Chondrocyte (in vitro differentiated cells): ENCODE measurements at regions not wholly inside any gene's neighbourhood (a gene's known extent, or its start where the extent isn't known, plus 50 kb on each side); places are given as distances from the start of the nearest gene placed in this dataset.

Experiments used
- DNase-seq: peaks from one replicate; pipeline ENCODE4 v3.0.0; 2021; ENCODE audit warnings: mixed read lengths, low spot score
- H3K27ac Mint-ChIP-seq: one replicate; pipeline ENCODE4 v1.8.0; 2021; ENCODE audit warnings: mild to moderate bottlenecking, moderate library complexity, mixed read lengths; ENCODE audit not compliant: unreplicated experiment
- H3K27me3 Mint-ChIP-seq: 2 replicates; pipeline ENCODE4 v1.8.0; 2021; ENCODE audit warnings: low read depth, mixed read lengths
- H3K36me3 Mint-ChIP-seq: 2 replicates; pipeline ENCODE4 v1.8.0; 2021; ENCODE audit warnings: low read depth, mixed read lengths
- H3K4me1 Mint-ChIP-seq: 2 replicates; pipeline ENCODE4 v1.8.0; 2021; ENCODE audit warnings: low read depth, mild to moderate bottlenecking, mixed read lengths
- H3K4me3 Mint-ChIP-seq: one replicate; pipeline ENCODE4 v1.8.0; 2021; ENCODE audit warnings: mild to moderate bottlenecking, moderate library complexity, mixed read lengths; ENCODE audit not compliant: unreplicated experiment
- H3K9me3 Mint-ChIP-seq: 2 replicates; pipeline ENCODE4 v1.8.0; 2021; ENCODE audit warnings: low read depth, mixed read lengths
- TF ChIP-seq, protein P1 (sequence below): fragments of 200-600 bp; sonication (generic); IDR thresholded peaks from 2 replicates; pipeline ENCODE4 v1.5.0; 2021; ENCODE audit warnings: antibody characterized with exemption, mild to moderate bottlenecking, moderate library complexity

GRCh38 chr7:17084166-17084475 is 202.3 kb upstream of the AGR3 start:
- Mint-ChIP-seq H3K9me3 (peaks cover 10% of the 10 kb centered on the region), H3K27me3 (no peaks in the 10 kb centered on the region), H3K4me1 (peaks cover 5% of the 10 kb centered on the region), H3K27ac (no peak overlapping the region), H3K36me3 (no peaks in the 10 kb centered on the region), H3K4me3 (no peak overlapping the region)
- DNase-seq: no peak
- TF ChIP-seq, protein P1, sequence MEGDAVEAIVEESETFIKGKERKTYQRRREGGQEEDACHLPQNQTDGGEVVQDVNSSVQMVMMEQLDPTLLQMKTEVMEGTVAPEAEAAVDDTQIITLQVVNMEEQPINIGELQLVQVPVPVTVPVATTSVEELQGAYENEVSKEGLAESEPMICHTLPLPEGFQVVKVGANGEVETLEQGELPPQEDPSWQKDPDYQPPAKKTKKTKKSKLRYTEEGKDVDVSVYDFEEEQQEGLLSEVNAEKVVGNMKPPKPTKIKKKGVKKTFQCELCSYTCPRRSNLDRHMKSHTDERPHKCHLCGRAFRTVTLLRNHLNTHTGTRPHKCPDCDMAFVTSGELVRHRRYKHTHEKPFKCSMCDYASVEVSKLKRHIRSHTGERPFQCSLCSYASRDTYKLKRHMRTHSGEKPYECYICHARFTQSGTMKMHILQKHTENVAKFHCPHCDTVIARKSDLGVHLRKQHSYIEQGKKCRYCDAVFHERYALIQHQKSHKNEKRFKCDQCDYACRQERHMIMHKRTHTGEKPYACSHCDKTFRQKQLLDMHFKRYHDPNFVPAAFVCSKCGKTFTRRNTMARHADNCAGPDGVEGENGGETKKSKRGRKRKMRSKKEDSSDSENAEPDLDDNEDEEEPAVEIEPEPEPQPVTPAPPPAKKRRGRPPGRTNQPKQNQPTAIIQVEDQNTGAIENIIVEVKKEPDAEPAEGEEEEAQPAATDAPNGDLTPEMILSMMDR: no peak

DNA sequence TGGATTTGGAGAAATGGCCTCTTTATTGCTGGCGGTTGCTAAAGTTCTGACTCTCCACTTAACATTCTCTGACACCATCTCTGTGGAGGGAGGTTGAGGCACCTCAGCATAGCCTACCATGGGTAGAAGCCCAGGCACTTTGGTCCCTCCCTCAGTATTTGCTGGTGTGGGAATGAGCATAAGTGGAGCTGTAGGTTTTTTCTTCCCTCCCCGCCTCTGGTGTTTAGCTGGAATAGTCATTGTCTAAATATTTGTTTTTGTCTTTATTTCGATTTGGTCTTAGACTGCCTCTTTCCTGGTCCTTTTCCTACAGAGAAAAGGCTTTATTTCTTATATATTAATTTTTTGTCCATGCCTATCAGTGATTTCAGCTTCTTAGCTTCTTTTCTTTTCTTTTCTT is 203.4 kb upstream of the AGR3 start:
- H3K4me3 Mint-ChIP-seq: no peak overlapping the region
- peaks cover 10% of the 10 kb centered on the region for H3K9me3 Mint-ChIP-seq
- peaks cover 5% of the 10 kb centered on the region for H3K4me1 Mint-ChIP-seq
- TF ChIP-seq, protein P1: no peak
- H3K27me3 Mint-ChIP-seq: no peaks in the 10 kb centered on the region
- H3K27ac Mint-ChIP-seq: no peak overlapping the region
- no peaks in the 10 kb centered on the region for H3K36me3 Mint-ChIP-seq
- no peak for DNase-seq

GRCh38 chr7:17086403-17086802 is 204.6 kb upstream of the AGR3 start:
- H3K27ac Mint-ChIP-seq: no peak overlapping the region
- H3K27me3 Mint-ChIP-seq: no peaks in the 10 kb centered on the region
- no peak overlapping the region for H3K4me3 Mint-ChIP-seq
- DNase-seq: no peak
- H3K4me1 Mint-ChIP-seq: peaks cover 13% of the 10 kb centered on the region
- peaks cover 10% of the 10 kb centered on the region for H3K9me3 Mint-ChIP-seq
- TF ChIP-seq, protein P1: no peak
- no peaks in the 10 kb centered on the region for H3K36me3 Mint-ChIP-seq

- H3K4me3 Mint-ChIP-seq: no peak overlapping the region
- no peaks in the 10 kb centered on the region for H3K9me3 Mint-ChIP-seq
- no peaks in the 10 kb centered on the region for H3K36me3 Mint-ChIP-seq
- H3K27me3 Mint-ChIP-seq: no peaks in the 10 kb centered on the region
- TF ChIP-seq, protein P1: no peak
- peak overlapping the region; percentile 9 for H3K27ac Mint-ChIP-seq
- peaks cover 8% of the 10 kb centered on the region for H3K4me1 Mint-ChIP-seq
- no peak for DNase-seq
These were observed 207.7 kb upstream of the AHR start for GRCh38 chr7:17090751-17091150.

GRCh38 chr7:17093461-17093860 is 205.0 kb upstream of the AHR start:
- TF ChIP-seq, protein P1: no peak
- no peak overlapping the region for H3K4me3 Mint-ChIP-seq
- no peak for DNase-seq
- H3K9me3 Mint-ChIP-seq: no peaks in the 10 kb centered on the region
- no peaks in the 10 kb centered on the region for H3K36me3 Mint-ChIP-seq
- peaks cover 8% of the 10 kb centered on the region for H3K4me1 Mint-ChIP-seq
- no peaks in the 10 kb centered on the region for H3K27me3 Mint-ChIP-seq
- no peak overlapping the region for H3K27ac Mint-ChIP-seq
